ENCODE measurements at regions not wholly inside any gene's neighbourhood (a gene's known extent, or its start where the extent isn't known, plus 50 kb on each side); places are given as distances from the start of the nearest gene placed in this dataset.
A peak's percentile ranks its signal among the peaks of the same experiment; 100 is the strongest.

- TF ChIP-seq, protein P1, sequence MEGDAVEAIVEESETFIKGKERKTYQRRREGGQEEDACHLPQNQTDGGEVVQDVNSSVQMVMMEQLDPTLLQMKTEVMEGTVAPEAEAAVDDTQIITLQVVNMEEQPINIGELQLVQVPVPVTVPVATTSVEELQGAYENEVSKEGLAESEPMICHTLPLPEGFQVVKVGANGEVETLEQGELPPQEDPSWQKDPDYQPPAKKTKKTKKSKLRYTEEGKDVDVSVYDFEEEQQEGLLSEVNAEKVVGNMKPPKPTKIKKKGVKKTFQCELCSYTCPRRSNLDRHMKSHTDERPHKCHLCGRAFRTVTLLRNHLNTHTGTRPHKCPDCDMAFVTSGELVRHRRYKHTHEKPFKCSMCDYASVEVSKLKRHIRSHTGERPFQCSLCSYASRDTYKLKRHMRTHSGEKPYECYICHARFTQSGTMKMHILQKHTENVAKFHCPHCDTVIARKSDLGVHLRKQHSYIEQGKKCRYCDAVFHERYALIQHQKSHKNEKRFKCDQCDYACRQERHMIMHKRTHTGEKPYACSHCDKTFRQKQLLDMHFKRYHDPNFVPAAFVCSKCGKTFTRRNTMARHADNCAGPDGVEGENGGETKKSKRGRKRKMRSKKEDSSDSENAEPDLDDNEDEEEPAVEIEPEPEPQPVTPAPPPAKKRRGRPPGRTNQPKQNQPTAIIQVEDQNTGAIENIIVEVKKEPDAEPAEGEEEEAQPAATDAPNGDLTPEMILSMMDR (conservative IDR thresholded peaks at IDR 0.05; ENCODE audit: low read length) = no peak
- DNase-seq (ENCODE audit: low read depth) = no peak
- no peak overlapping the region for H3K4me3 ChIP-seq (ENCODE audit: low read length)
These were observed 199.6 kb downstream of the TJP1 start for GRCh38 chr15:29622637-29623036.

DNA sequence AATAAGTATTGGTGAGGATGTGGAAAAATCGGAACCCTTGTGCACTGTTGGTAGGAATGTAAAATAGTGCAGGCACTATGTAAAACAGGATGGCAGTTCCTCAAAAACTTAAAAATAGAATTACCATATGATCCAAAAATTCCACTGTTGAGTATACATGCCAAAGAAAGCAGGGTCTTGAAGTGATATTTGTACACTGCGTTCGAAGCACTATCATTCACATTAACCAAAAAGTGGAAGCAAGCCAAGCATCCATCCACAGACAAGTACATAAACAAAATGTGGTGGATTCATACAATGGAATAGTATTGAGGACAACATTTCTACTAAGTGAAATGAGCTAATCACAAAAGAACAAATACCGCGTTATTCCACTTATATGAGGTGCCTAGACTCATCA lies 200.7 kb downstream of the TJP1 start:
- TF ChIP-seq, protein P1 (conservative IDR thresholded peaks at IDR 0.05; ENCODE audit: low read length) = no peak
- no peak overlapping the region for H3K4me3 ChIP-seq (ENCODE audit: low read length)
- DNase-seq (ENCODE audit: low read depth) = no peak

DNA sequence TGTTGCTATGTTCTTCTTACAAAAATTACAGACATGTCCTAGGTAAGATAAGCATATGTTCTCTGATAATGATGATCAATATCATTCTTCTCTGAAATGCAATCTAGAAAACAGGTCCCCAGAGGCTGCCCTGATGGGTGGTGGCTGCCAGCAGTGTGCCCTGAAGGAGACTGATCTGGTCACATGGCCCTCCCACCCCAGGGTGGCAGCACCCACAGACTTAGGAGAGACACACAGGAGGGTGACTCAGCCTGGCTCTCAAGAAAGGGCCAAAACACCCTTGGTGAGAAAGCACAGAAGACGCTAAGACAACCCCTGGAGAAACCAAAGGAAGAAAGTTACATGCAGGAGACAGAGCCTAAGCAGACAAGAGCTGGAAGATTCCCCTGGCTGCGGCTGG lies 203.7 kb downstream of the TJP1 start:
- DNase-seq (ENCODE audit: low read depth) = no peak
- TF ChIP-seq, protein P1 (conservative IDR thresholded peaks at IDR 0.05; ENCODE audit: low read length) = no peak

GRCh38 chr15:29616512-29616911 lies 205.8 kb downstream of the TJP1 start:
- TF ChIP-seq, protein P1 (conservative IDR thresholded peaks at IDR 0.05; ENCODE audit: low read length) = no peak
- no peak for DNase-seq (ENCODE audit: low read depth)
- no peak overlapping the region for H3K4me3 ChIP-seq (ENCODE audit: low read length)

More for the DNA sequence above, 203.7 kb downstream of the TJP1 start:
- H3K4me3 ChIP-seq (ENCODE audit: low read length) = no peak overlapping the region

- TF ChIP-seq, protein P1 (conservative IDR thresholded peaks at IDR 0.05; ENCODE audit: low read length) = no peak
- DNase-seq (ENCODE audit: low read depth) = no peak
- no peak overlapping the region for H3K4me3 ChIP-seq (ENCODE audit: low read length)
These were observed 206.5 kb downstream of the TJP1 start for GRCh38 chr15:29615791-29616190.

DNA sequence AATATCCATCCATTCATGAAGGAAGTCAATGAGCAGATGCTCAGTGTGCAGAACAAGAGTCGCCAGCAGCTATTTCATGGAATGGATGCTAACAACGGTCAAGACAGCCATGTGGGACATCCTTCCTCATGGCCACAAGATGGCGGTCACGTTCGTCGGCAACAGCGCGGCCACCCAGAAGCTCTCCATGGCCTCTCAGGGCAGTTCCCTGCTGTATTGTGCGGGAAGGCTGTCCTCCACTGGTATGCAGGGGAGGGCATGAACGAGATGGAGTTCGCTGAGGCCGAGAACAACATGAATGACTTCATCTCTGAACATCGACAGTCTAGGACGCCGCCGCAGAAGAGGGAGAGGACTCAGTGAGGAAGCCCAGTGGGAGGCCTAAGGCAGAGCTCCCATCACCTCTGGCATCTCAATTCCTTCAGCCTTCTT lies 208.3 kb downstream of the TJP1 start:
- DNase-seq (ENCODE audit: low read depth) = no peak
- TF ChIP-seq, protein P1 (conservative IDR thresholded peaks at IDR 0.05; ENCODE audit: low read length) = no peak

DNA sequence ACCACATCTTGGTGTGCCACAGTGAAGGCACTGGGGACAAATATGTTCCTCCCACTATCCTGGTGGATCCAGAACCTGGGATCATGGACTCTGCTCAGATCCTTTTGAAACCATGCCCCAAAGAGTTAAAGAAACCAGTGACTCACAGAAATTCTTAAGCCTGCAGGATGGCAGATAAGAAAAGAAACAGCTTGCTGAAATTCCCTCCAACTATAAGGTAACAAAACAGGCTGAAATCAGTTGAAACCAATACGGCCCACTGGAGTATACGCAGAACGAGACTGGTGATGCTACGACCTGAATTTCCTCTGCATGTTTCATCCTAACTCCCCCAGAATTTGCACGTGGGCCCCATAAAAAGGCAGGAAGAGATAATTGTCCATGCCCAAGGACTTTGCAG lies 209.6 kb downstream of the TJP1 start:
- TF ChIP-seq, protein P1 (conservative IDR thresholded peaks at IDR 0.05; ENCODE audit: low read length) = no peak
- no peak overlapping the region for H3K4me3 ChIP-seq (ENCODE audit: low read length)
- peak; percentile 30 for DNase-seq (ENCODE audit: low read depth)

More for the DNA sequence above, 208.3 kb downstream of the TJP1 start:
- H3K4me3 ChIP-seq (ENCODE audit: low read length) = no peak overlapping the region

Measured in AG10803 (cell line).